Left lung (tissue), 4 donors: ENCODE measurements at regions not wholly inside any gene's neighbourhood (a gene's known extent, or its start where the extent isn't known, plus 50 kb on each side); places are given as distances from the start of the nearest gene placed in this dataset.

ENCODE experiments used
- ATAC-seq: fragments of 200-7000 bp; cut with Tn5 transposase; one replicate; pipeline ENCODE4 v1.9.1; 2020; ENCODE audit warnings: moderate library complexity
- DNase-seq, 4 donors: peaks; one replicate each; pipeline ENCODE4 v3.0.0-alpha.2; 2013 to 2020
- H3K27ac ChIP-seq, 2 donors: fragments of 200-600 bp; sonication (generic) in 1 of 2; one replicate each; pipeline versions ENCODE4 v1.5.0 to v1.8.0; 2020 to 2021
- H3K27me3 ChIP-seq, 2 donors: fragments of 200-600 bp; sonication (generic) in 1 of 2; one replicate each; pipeline versions ENCODE4 v1.5.0 to v1.8.0; 2020 to 2021
- H3K36me3 ChIP-seq, 2 donors: fragments of 200-600 bp; sonication (generic) in 1 of 2; one replicate each; pipeline versions ENCODE4 v1.5.0 to v1.8.0; 2020 to 2021
- H3K4me1 ChIP-seq, 2 donors: fragments of 200-600 bp; one replicate each; pipeline ENCODE4 v1.8.0; 2021
- H3K4me3 ChIP-seq, 2 donors: fragments of 200-600 bp; sonication (generic) in 1 of 2; one replicate each; pipeline versions ENCODE4 v1.5.0 to v1.8.0; 2020 to 2021; ENCODE audit warnings: mild to moderate bottlenecking in 1 of 2
- H3K9me3 ChIP-seq, 2 donors: fragments of 200-600 bp; sonication (generic) in 1 of 2; one replicate each; pipeline versions ENCODE4 v1.5.0 to v1.8.0; 2020 to 2021
- CTCF ChIP-seq, 2 donors: fragments of 200-600 bp; sonication (generic) in 1 of 2; IDR thresholded peaks; one replicate each; pipeline versions ENCODE4 v1.5.0 to v1.8.0; 2021; ENCODE audit warnings: antibody characterized with exemption in 2 of 2
- intact Hi-C, 2 donors: fragments of 100-400 bp; cut with DNase I; formaldehyde crosslinking; loops; one replicate each; pipeline versions ENCODE4 v1.11.2 to v1.14.2; 2022
- donor health status: DM: no; HTN: yes; CAD: no.
- donor health status: DM: no; HTN: no; CAD: no.

GRCh38 chr2:5449867-5450266, 242.3 kb upstream of the SOX11 start:
- Histone ChIP-seq H3K4me3 (no peak overlapping the region), H3K27ac (no peak overlapping the region), H3K27me3 (no peaks in the 10 kb centered on the region), H3K4me1 (no peaks in the 10 kb centered on the region), H3K9me3 (no peaks in the 10 kb centered on the region), H3K36me3 (no peaks in the 10 kb centered on the region)
- DNase-seq (no peak), ATAC-seq (no peak)
- intact Hi-C loops = no loop called here
- TF ChIP-seq CTCF (IDR thresholded peaks at IDR 0.05) = no peak

- ATAC-seq (no peak), DNase-seq (no peak)
- Histone ChIP-seq H3K36me3 (no peaks in the 10 kb centered on the region), H3K9me3 (no peaks in the 10 kb centered on the region), H3K4me3 (no peak overlapping the region), H3K4me1 (no peaks in the 10 kb centered on the region), H3K27me3 (no peaks in the 10 kb centered on the region), H3K27ac (no peak overlapping the region)
- no peak for TF ChIP-seq CTCF (IDR thresholded peaks at IDR 0.05)
- intact Hi-C loops = no loop called here
Observed at GRCh38 chr2:5453220-5454050, 238.7 kb upstream of the SOX11 start.

GRCh38 chr2:5454051-5454390, 238.2 kb upstream of the SOX11 start:
- Histone ChIP-seq H3K27ac (no peak overlapping the region), H3K9me3 (no peaks in the 10 kb centered on the region), H3K4me3 (no peak overlapping the region), H3K27me3 (no peaks in the 10 kb centered on the region), H3K4me1 (no peaks in the 10 kb centered on the region), H3K36me3 (no peaks in the 10 kb centered on the region)
- ATAC-seq = no peak
- no peak for DNase-seq
- intact Hi-C loops = no loop called here
- no peak for TF ChIP-seq CTCF (IDR thresholded peaks at IDR 0.05)

GRCh38 chr2:5459041-5459440, 233.1 kb upstream of the SOX11 start:
- Histone ChIP-seq H3K27me3 (no peaks in the 10 kb centered on the region), H3K4me3 (no peak overlapping the region), H3K27ac (no peak overlapping the region), H3K9me3 (no peaks in the 10 kb centered on the region), H3K36me3 (no peaks in the 10 kb centered on the region), H3K4me1 (no peaks in the 10 kb centered on the region)
- no peak for TF ChIP-seq CTCF (IDR thresholded peaks at IDR 0.05)
- no peak for DNase-seq
- intact Hi-C loops = no loop called here
- no peak for ATAC-seq

- intact Hi-C loops = no loop called here
- Histone ChIP-seq H3K27me3 (no peaks in the 10 kb centered on the region), H3K4me3 (no peak overlapping the region), H3K4me1 (no peaks in the 10 kb centered on the region), H3K27ac (no peak overlapping the region), H3K36me3 (no peaks in the 10 kb centered on the region), H3K9me3 (no peaks in the 10 kb centered on the region)
- ATAC-seq = no peak
- DNase-seq = no peak
- no peak for TF ChIP-seq CTCF (IDR thresholded peaks at IDR 0.05)
Observed at GRCh38 chr2:5464657-5465056, 227.5 kb upstream of the SOX11 start.
